Nephron (organoid): ENCODE measurements at regions not wholly inside any gene's neighbourhood (a gene's known extent, or its start where the extent isn't known, plus 50 kb on each side); places are given as distances from the start of the nearest gene placed in this dataset.

Source experiments
- H3K27ac Mint-ChIP-seq, 3 experiments: 2 replicates each; pipeline ENCODE4 v1.8.0; 2020; ENCODE audit warnings: mixed read lengths in 3 of 3, mild to moderate bottlenecking in 2 of 3, moderate library complexity in 1 of 3
- H3K27me3 Mint-ChIP-seq: 2 replicates; pipeline ENCODE4 v1.8.0; 2021; ENCODE audit warnings: low read depth, mild to moderate bottlenecking, moderate library complexity, mixed read lengths
- H3K36me3 Mint-ChIP-seq: 2 replicates; pipeline ENCODE4 v1.8.0; 2020; ENCODE audit warnings: low read depth, mixed read lengths
- H3K4me1 Mint-ChIP-seq: 2 replicates; pipeline ENCODE4 v1.8.0; 2020; ENCODE audit warnings: mixed read lengths
- H3K4me3 Mint-ChIP-seq, 3 experiments: 2 replicates each; pipeline ENCODE4 v1.8.0; 2020; ENCODE audit warnings: mild to moderate bottlenecking in 3 of 3, mixed read lengths in 3 of 3, moderate library complexity in 2 of 3
- H3K9me3 Mint-ChIP-seq: 2 replicates; pipeline ENCODE4 v1.8.0; 2020; ENCODE audit warnings: mixed read lengths
- CTCF ChIP-seq, 3 experiments: fragments of 200-600 bp; sonication (generic); IDR thresholded peaks; one replicate each; pipeline ENCODE4 v1.5.0; 2021; ENCODE audit warnings: antibody characterized with exemption in 3 of 3; ENCODE audit not compliant: unreplicated experiment in 3 of 3

DNA sequence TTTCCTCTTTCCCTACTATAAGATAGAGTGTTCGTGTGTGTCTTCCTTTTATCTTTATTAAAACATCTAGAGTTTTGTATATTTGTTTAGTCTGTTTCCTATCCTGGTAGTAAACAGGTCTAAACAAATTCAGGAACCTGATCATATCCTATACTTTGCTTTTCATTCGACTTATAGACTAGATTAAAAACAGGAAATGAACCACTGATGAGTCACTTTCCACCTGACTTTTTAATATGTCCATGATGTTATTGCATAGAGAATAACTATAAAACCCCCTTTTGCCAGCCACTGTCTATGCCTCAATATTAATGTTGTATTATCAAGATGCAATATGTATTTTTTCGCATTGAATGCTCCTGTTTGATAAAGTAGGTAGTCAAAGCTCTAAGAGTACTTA, 1794.0 kb downstream of the STIM2 start:
- Mint-ChIP-seq H3K27ac (no peak overlapping the region), H3K9me3 (peaks cover 2% of the 10 kb centered on the region), H3K27me3 (peaks cover 3% of the 10 kb centered on the region), H3K4me3 (no peak overlapping the region), H3K4me1 (no peaks in the 10 kb centered on the region), H3K36me3 (no peaks in the 10 kb centered on the region)
- TF ChIP-seq CTCF (IDR thresholded peaks at IDR 0.05; ENCODE audit: unreplicated experiment in 3 of 3) = no peak

DNA sequence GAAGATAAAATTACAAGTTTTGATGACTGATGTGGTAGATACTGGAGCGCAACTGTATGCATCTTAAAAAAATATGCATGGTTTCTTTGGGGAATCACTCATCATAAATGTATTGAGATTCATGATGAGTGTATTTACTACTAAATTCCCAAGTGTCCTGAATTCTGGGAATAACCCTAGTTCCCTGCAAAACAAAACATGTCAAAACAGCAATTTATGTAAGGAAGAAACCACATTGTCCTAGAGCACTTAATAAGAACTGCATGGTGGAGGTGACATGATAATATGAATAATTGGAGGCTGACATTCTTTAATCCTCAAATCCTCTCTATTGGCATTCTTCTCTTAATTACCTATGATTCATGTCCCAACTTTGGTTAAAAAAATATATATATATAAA, 1804.7 kb downstream of the STIM2 start:
- no peaks in the 10 kb centered on the region for H3K36me3 Mint-ChIP-seq
- H3K4me3 Mint-ChIP-seq = no peak overlapping the region
- no peaks in the 10 kb centered on the region for H3K27me3 Mint-ChIP-seq
- TF ChIP-seq CTCF (IDR thresholded peaks at IDR 0.05; ENCODE audit: unreplicated experiment in 3 of 3) = no peak
- no peaks in the 10 kb centered on the region for H3K9me3 Mint-ChIP-seq
- no peak overlapping the region for H3K27ac Mint-ChIP-seq
- H3K4me1 Mint-ChIP-seq = no peaks in the 10 kb centered on the region

DNA sequence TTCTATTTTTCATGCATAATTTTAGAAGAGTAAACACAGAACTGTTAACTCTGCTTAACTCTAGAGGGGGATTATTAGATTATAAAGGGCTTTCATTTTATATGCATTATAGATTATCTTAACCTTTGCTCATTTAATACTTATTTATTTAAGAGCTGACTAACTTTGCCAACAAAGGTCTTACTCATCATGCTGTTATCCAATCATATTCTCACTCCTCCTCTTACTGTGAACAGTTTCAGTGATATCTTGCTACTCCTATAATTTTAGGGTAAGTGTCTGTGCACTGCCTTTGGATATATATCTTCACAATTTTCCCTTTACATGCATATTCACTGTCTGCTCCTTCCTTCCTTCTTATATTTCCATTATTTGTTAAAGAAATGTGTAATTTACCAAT, 1814.9 kb downstream of the STIM2 start:
- no peak for TF ChIP-seq CTCF (IDR thresholded peaks at IDR 0.05; ENCODE audit: unreplicated experiment in 3 of 3)
- no peaks in the 10 kb centered on the region for H3K36me3 Mint-ChIP-seq
- no peaks in the 10 kb centered on the region for H3K9me3 Mint-ChIP-seq
- H3K27ac Mint-ChIP-seq = no peak overlapping the region
- no peaks in the 10 kb centered on the region for H3K4me1 Mint-ChIP-seq
- H3K4me3 Mint-ChIP-seq = no peak overlapping the region
- no peaks in the 10 kb centered on the region for H3K27me3 Mint-ChIP-seq

DNA sequence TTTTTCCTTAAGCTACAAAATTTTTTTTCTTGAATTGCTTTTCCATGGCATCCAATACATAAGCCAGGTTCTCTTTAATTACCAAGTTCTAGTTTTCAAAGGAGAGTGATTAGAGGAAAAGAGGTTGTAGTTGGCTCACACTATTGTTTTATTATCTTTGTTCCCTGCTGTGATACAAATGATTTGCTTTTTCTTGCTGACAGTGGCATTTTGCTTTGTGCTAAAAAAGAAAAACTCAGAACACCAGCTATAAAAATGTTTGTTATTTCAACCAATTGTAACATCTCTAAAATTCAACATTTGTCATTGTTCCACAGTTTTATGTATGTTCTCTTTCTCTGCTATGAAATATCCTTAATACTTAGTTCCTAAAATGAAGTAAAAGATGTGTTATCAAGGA, 1817.2 kb downstream of the STIM2 start:
- Mint-ChIP-seq H3K27me3 (no peaks in the 10 kb centered on the region), H3K36me3 (no peaks in the 10 kb centered on the region), H3K27ac (no peak overlapping the region), H3K4me1 (no peaks in the 10 kb centered on the region), H3K9me3 (no peaks in the 10 kb centered on the region), H3K4me3 (no peak overlapping the region)
- TF ChIP-seq CTCF (IDR thresholded peaks at IDR 0.05; ENCODE audit: unreplicated experiment in 3 of 3) = no peak

DNA sequence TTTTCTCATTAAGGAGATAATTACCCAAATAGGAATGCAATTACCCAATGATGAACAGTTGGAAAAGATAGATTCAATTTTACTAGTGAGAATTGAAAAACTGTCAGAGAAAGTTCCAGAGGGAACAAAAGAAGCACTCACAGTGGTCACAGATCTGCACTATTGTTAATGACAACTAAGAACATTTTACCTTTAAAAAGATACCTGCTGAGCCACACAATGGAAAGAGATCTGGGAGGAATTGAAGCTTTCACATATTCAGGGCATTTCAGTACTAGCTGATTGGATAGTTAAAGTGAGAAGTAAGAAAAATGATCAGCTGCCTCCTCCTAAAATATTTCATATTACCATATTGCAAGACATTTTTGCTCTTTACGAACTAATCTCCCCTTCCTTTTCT, 1822.2 kb downstream of the STIM2 start:
- no peaks in the 10 kb centered on the region for H3K4me1 Mint-ChIP-seq
- H3K27ac Mint-ChIP-seq = no peak overlapping the region

More for the DNA sequence above, 1822.2 kb downstream of the STIM2 start:
- Mint-ChIP-seq H3K36me3 (no peaks in the 10 kb centered on the region), H3K9me3 (no peaks in the 10 kb centered on the region), H3K27me3 (no peaks in the 10 kb centered on the region), H3K4me3 (no peak overlapping the region)
- no peak for TF ChIP-seq CTCF (IDR thresholded peaks at IDR 0.05; ENCODE audit: unreplicated experiment in 3 of 3)
